WERI-Rb-1 (cell line): ENCODE measurements at regions not wholly inside any gene's neighbourhood (a gene's known extent, or its start where the extent isn't known, plus 50 kb on each side); places are given as distances from the start of the nearest gene placed in this dataset.

Experiments used
- DNase-seq: peaks from one replicate; pipeline ENCODE4 v3.0.0-alpha.2; 2020
- H3K27ac ChIP-seq: fragments of 250-450 bp; sonication (Bioruptor Pico); 2 replicates; pipeline ENCODE4 v1.5.1; 2020; ENCODE audit warnings: mild to moderate bottlenecking, moderate library complexity
- H3K27me3 ChIP-seq: fragments of 250-450 bp; sonication (Bioruptor Pico); 2 replicates; pipeline ENCODE4 v1.5.1; 2021; ENCODE audit warnings: mild to moderate bottlenecking, low read depth, moderate library complexity; ENCODE audit not compliant: insufficient read depth, severe bottlenecking
- H3K36me3 ChIP-seq: fragments of 250-450 bp; sonication (Bioruptor Pico); 2 replicates; pipeline ENCODE4 v1.5.1; 2020; ENCODE audit warnings: mild to moderate bottlenecking, moderate library complexity
- H3K4me3 ChIP-seq: 2 replicates; pipeline ENCODE4 v1.5.1; 2011; ENCODE audit warnings: low read depth, mild to moderate bottlenecking, control low read depth, low read length
- H3K9me3 ChIP-seq: fragments of 250-450 bp; sonication (Bioruptor Pico); 2 replicates; pipeline ENCODE4 v1.5.1; 2021; ENCODE audit warnings: mild to moderate bottlenecking, moderate library complexity; ENCODE audit not compliant: severe bottlenecking
- TF ChIP-seq, protein P1 (sequence below): IDR thresholded peaks from 2 replicates; pipeline ENCODE4 v1.5.1; 2011; ENCODE audit warnings: low read depth, mild to moderate bottlenecking, control low read depth, inconsistent platforms, low read length

- Histone ChIP-seq H3K36me3 (no peaks in the 10 kb centered on the region), H3K27ac (no peak overlapping the region), H3K4me3 (no peak overlapping the region), H3K9me3 (no peaks in the 10 kb centered on the region), H3K27me3 (peaks cover 28% of the 10 kb centered on the region)
- DNase-seq = no peak
- TF ChIP-seq, protein P1, sequence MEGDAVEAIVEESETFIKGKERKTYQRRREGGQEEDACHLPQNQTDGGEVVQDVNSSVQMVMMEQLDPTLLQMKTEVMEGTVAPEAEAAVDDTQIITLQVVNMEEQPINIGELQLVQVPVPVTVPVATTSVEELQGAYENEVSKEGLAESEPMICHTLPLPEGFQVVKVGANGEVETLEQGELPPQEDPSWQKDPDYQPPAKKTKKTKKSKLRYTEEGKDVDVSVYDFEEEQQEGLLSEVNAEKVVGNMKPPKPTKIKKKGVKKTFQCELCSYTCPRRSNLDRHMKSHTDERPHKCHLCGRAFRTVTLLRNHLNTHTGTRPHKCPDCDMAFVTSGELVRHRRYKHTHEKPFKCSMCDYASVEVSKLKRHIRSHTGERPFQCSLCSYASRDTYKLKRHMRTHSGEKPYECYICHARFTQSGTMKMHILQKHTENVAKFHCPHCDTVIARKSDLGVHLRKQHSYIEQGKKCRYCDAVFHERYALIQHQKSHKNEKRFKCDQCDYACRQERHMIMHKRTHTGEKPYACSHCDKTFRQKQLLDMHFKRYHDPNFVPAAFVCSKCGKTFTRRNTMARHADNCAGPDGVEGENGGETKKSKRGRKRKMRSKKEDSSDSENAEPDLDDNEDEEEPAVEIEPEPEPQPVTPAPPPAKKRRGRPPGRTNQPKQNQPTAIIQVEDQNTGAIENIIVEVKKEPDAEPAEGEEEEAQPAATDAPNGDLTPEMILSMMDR = no peak
Measured at GRCh38 chr13:100811024-100811865, 136.7 kb upstream of the TMTC4 start.

- TF ChIP-seq, protein P1 = no peak
- no peak overlapping the region for H3K4me3 ChIP-seq
- H3K27me3 ChIP-seq = peaks cover 36% of the 10 kb centered on the region
- H3K9me3 ChIP-seq = no peaks in the 10 kb centered on the region
- no peak for DNase-seq
- no peak overlapping the region for H3K27ac ChIP-seq
- no peaks in the 10 kb centered on the region for H3K36me3 ChIP-seq
Measured at GRCh38 chr13:100810481-100810880, 135.9 kb upstream of the TMTC4 start.

DNA sequence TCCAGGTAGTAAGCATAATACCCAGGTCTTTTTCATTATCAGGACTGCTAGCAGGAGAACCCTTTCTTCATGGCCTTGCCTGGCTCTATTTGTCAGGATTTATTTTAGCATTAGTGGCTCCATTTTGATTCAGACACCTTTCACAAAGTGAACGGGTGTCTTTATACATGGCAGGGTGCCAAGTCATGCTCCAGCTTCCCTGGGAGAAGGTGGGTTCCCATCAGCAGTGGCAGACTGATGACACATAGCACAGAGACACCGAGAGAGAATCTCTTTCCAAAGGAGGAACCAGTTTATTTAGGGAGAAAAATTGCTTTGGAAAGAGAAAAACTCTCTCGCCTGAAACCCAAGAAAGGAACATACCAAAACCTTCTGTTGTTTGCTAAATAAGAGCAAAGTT lies 135.3 kb upstream of the TMTC4 start:
- H3K36me3 ChIP-seq = no peaks in the 10 kb centered on the region
- TF ChIP-seq, protein P1 = no peak
- no peaks in the 10 kb centered on the region for H3K9me3 ChIP-seq
- H3K27me3 ChIP-seq = peaks cover 37% of the 10 kb centered on the region
- H3K4me3 ChIP-seq = no peak overlapping the region
- DNase-seq = no peak
- no peak overlapping the region for H3K27ac ChIP-seq

DNA sequence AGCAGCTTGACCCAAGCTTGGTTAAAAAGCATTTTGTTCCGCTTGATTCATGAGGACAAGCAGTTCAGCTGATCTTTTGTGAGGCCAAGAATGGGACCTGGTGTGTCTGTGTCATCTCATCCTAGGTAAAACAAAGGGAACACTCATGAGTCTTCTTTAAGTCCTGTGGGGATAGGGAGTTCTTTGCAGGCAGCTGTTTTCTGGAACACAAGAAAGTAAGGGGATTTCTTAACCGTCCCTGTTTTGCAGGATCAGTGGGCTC lies 134.5 kb upstream of the TMTC4 start:
- Histone ChIP-seq H3K27me3 (peaks cover 44% of the 10 kb centered on the region), H3K4me3 (no peak overlapping the region), H3K36me3 (no peaks in the 10 kb centered on the region), H3K9me3 (no peaks in the 10 kb centered on the region), H3K27ac (no peak overlapping the region)
- TF ChIP-seq, protein P1 = no peak
- DNase-seq = no peak

- Histone ChIP-seq H3K4me3 (no peak overlapping the region), H3K27ac (no peak overlapping the region), H3K27me3 (peaks cover 45% of the 10 kb centered on the region), H3K36me3 (no peaks in the 10 kb centered on the region), H3K9me3 (no peaks in the 10 kb centered on the region)
- DNase-seq = no peak
- TF ChIP-seq, protein P1 = no peak
Measured at GRCh38 chr13:100808330-100809128, 133.9 kb upstream of the TMTC4 start.
